Adrenal gland (tissue), 9 donors: ENCODE measurements at regions not wholly inside any gene's neighbourhood (a gene's known extent, or its start where the extent isn't known, plus 50 kb on each side); places are given as distances from the start of the nearest gene placed in this dataset.

ENCODE experiments used
- DNase-seq, 7 donors: peaks; one replicate each; pipeline ENCODE4 v3.0.0-alpha.2; 2019 to 2020
- H3K27ac ChIP-seq, 5 donors: fragments of 200-600 bp; sonication (generic) in 4 of 5; 1 replicate in 3 of 5; 2 replicates in 2 of 5; pipeline versions ENCODE4 v1.5.1 to v1.8.0; 2016 to 2020; ENCODE audit warnings: mild to moderate bottlenecking in 1 of 5
- H3K27me3 ChIP-seq: fragments of 200-600 bp; 2 replicates; pipeline ENCODE4 v1.8.0; 2021
- H3K36me3 ChIP-seq, 2 donors: fragments of 200-600 bp; replicated peaks in 1 of 2; 1 replicate in 1 of 2; 2 replicates in 1 of 2; pipeline versions ENCODE4 v1.5.1 to v1.8.0; 2018 to 2022
- H3K4me1 ChIP-seq, 2 donors: fragments of 200-600 bp; replicated peaks in 1 of 2; 1 replicate in 1 of 2; 2 replicates in 1 of 2; pipeline versions ENCODE4 v1.5.1 to v1.8.0; 2018 to 2021
- H3K4me3 ChIP-seq, 4 donors: fragments of 200-600 bp; sonication (generic) in 3 of 4; one replicate each; pipeline ENCODE4 v1.5.1; 2016 to 2018
- H3K9me3 ChIP-seq, 3 donors: fragments of 200-600 bp; sonication (generic) in 1 of 3; replicated peaks in 1 of 3; 1 replicate in 2 of 3; 2 replicates in 1 of 3; pipeline versions ENCODE4 v1.5.1 to v1.8.0; 2016 to 2021
- CTCF ChIP-seq, 6 experiments: fragments of 450-650 bp in 4 of 6; fragments of 200-600 bp in 2 of 6; sonication (generic) in 1 of 6; IDR thresholded peaks; 1 replicate in 5 of 6; 2 replicates in 1 of 6; pipeline versions ENCODE4 v1.5.1 to v1.8.0; 2016 to 2021; ENCODE audit warnings: antibody characterized with exemption in 6 of 6, mild to moderate bottlenecking in 2 of 6, moderate library complexity in 1 of 6
- POLR2A ChIP-seq, 2 donors: fragments of 450-650 bp; IDR thresholded peaks; one replicate each; pipeline ENCODE4 v1.6.1; 2017; ENCODE audit warnings: antibody characterized with exemption in 2 of 2, mild to moderate bottlenecking in 2 of 2, moderate library complexity in 1 of 2
- WGBS, 4 donors: extraction: QIAGEN DNeasy Blood & Tissue Kit in 2 of 4; methylation state at CpG; one replicate each; pipeline versions ENCODE4 v1.1.5 to v1.1.7; 2013 to 2017; 5-methylcytosine and 5-hydroxymethylcytosine counted together
- intact Hi-C, 2 donors: fragments of 100-400 bp; cut with DNase I; formaldehyde crosslinking; loops; one replicate each; pipeline versions ENCODE4 v1.14.1 to v1.15.0; 2022 to 2023
- donor health status: healthy with polysubstance abuse.
- donor health status: Bipolar disorder and iron deficiency.
- donor health status: DM: yes; HTN: yes; CAD: no.
- donor health status: DM: no; HTN: no; CAD: no.
- donor health status: DM: no; HTN: no; CAD: no.

- H3K4me1 ChIP-seq, result no peaks in the 10 kb centered on the region
- H3K27me3 ChIP-seq, result no peaks in the 10 kb centered on the region
- H3K4me3 ChIP-seq, result no peak overlapping the region
- no peaks in the 10 kb centered on the region for H3K9me3 ChIP-seq
- no peak overlapping the region for H3K27ac ChIP-seq
- intact Hi-C loops, result no loop called here
- no peaks in the 10 kb centered on the region for H3K36me3 ChIP-seq
- TF ChIP-seq POLR2A (IDR thresholded peaks at IDR 0.05) (no peak), CTCF (IDR thresholded peaks at IDR 0.05) (no peak)
- WGBS, 4 donors, result 75 to 86% (median 80%) methylated on average over 1 of the region's 1 CpG
- no peak for DNase-seq
Observed at GRCh38 chr5:54838843-54839242, 146.6 kb downstream of the ESM1 start.

GRCh38 chr5:54837981-54838380 is 147.4 kb downstream of the ESM1 start:
- WGBS, 4 donors, result 74 to 87% (median 83%) methylated on average over 6 of the region's 6 CpGs
- Histone ChIP-seq H3K36me3 (no peaks in the 10 kb centered on the region), H3K4me1 (no peaks in the 10 kb centered on the region), H3K27ac (no peak overlapping the region), H3K9me3 (no peaks in the 10 kb centered on the region), H3K4me3 (no peak overlapping the region), H3K27me3 (no peaks in the 10 kb centered on the region)
- DNase-seq, result no peak
- intact Hi-C loops, result no loop called here
- TF ChIP-seq POLR2A (IDR thresholded peaks at IDR 0.05) (no peak), CTCF (IDR thresholded peaks at IDR 0.05) (no peak)

GRCh38 chr5:54837093-54837492 is 148.3 kb downstream of the ESM1 start:
- Histone ChIP-seq H3K36me3 (no peaks in the 10 kb centered on the region), H3K9me3 (no peaks in the 10 kb centered on the region), H3K4me3 (no peak overlapping the region), H3K4me1 (no peaks in the 10 kb centered on the region), H3K27me3 (no peaks in the 10 kb centered on the region), H3K27ac (no peak overlapping the region)
- TF ChIP-seq CTCF (IDR thresholded peaks at IDR 0.05) (no peak), POLR2A (IDR thresholded peaks at IDR 0.05) (no peak)
- intact Hi-C loops, result no loop called here
- DNase-seq, result no peak
- WGBS, 4 donors, result 72 to 89% (median 83%) methylated on average over 7 of the region's 7 CpGs

- Histone ChIP-seq H3K4me1 (no peaks in the 10 kb centered on the region), H3K27me3 (no peaks in the 10 kb centered on the region), H3K9me3 (no peaks in the 10 kb centered on the region), H3K27ac (no peak overlapping the region), H3K4me3 (no peak overlapping the region), H3K36me3 (no peaks in the 10 kb centered on the region)
- no peak for DNase-seq
- TF ChIP-seq CTCF (IDR thresholded peaks at IDR 0.05) (no peak), POLR2A (IDR thresholded peaks at IDR 0.05) (no peak)
- 81 to 87% (median 87%) methylated on average over 2 of the region's 2 CpGs for WGBS, 4 donors
- intact Hi-C loops, result no loop called here
Observed at GRCh38 chr5:54835647-54836046, 149.7 kb downstream of the ESM1 start.
